Posterior vena cava (tissue), 2 donors: ENCODE measurements at regions not wholly inside any gene's neighbourhood (a gene's known extent, or its start where the extent isn't known, plus 50 kb on each side); places are given as distances from the start of the nearest gene placed in this dataset.
"Not testable (repeated sequence)": the region's sequence is repeated elsewhere in the genome, so short reads cannot be mapped to it uniquely, and the experiment has no call there.

ENCODE experiments used
- DNase-seq: peaks from one replicate; pipeline ENCODE4 v3.0.0-alpha.2; 2020; ENCODE audit warnings: low spot score
- intact Hi-C, 2 donors: fragments of 100-400 bp; cut with DNase I; formaldehyde crosslinking; loops; one replicate each; pipeline versions ENCODE4 v1.14.1 to v1.14.2; 2022 to 2023
- donor health status: DM: yes; HTN: yes; CAD: no.
- donor health status: DM: yes; HTN: yes; CAD: no.

- no peak for DNase-seq
- intact Hi-C loops: no loop called here
Observed at GRCh38 chr10:8352171-8353075, 297.9 kb downstream of the GATA3 start.

DNA sequence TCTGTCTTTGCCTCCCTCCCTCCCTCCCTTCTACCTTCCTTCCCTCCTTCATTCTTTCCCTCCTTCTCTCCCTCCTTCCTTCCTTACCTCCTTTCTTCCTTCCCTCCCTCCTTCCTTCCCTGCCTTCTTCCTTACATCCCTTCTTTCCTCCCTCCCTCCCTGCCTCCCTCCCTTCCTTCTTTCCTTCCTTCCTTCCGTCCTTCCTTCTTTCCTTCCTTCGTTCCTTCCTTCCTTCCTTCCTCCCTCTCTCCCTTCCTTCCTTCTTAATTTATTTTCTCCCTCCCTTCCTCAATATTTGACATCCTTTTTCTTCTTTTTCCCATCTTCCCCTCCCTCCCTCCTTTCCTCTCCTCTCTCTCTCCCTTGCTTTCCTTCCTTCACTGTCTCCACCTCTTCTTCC is 301.8 kb downstream of the GATA3 start:
- DNase-seq: no peak
- intact Hi-C loops: no loop called here

- no peak for DNase-seq
- intact Hi-C loops: no loop called here
Observed at GRCh38 chr10:8359467-8359866, 305.0 kb downstream of the GATA3 start.

GRCh38 chr10:8360365-8360764 is 305.9 kb downstream of the GATA3 start:
- no peak for DNase-seq
- intact Hi-C loops: no loop called here

GRCh38 chr10:8360814-8361509 is 306.5 kb downstream of the GATA3 start:
- intact Hi-C loops: no loop called here
- no peak for DNase-seq

GRCh38 chr10:8361510-8361844 is 307.0 kb downstream of the GATA3 start:
- DNase-seq: no peak
- intact Hi-C loops: no loop called here

- intact Hi-C loops: no loop called here
- no peak for DNase-seq
Observed at GRCh38 chr10:8365935-8366911, 311.7 kb downstream of the GATA3 start.

DNA sequence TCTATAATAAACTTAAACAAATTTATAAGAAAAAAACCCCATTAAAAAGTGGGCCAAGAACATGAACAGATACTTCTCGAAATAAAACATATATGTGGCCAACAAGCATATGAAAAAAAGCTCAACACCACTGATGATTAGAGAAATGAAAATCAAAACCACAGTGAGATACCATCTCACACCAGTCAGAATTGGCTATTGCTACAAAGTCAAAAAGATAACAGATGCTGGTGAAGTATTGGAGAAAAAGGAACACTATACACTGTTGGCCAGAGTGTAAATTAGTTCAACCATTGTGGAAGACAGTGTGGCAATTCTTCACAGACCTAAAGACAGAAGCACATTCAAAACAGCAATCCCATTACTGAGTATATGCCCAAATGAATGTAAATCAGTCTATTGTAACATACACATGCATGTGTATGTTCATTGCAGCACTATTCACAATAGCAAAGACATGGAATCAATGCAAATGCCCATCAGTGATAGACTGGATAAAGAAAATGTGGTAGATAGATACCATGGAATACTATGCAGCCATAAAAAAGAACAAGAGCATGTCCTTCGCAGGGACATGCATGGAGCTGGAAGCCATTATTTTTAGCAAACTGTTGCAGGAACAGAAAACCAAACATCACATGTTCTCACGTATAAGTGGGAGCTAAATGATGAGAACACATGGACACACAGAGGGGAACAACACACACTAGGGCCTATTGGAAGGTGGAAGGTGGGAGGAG is 313.4 kb downstream of the GATA3 start:
- intact Hi-C loops, DNase-seq: not testable (repeated sequence)

- intact Hi-C loops: no loop called here
- DNase-seq: no peak
Observed at GRCh38 chr10:8369666-8370065, 315.2 kb downstream of the GATA3 start.

GRCh38 chr10:8374334-8374733 is 319.8 kb downstream of the GATA3 start:
- no peak for DNase-seq
- intact Hi-C loops: no loop called here

DNA sequence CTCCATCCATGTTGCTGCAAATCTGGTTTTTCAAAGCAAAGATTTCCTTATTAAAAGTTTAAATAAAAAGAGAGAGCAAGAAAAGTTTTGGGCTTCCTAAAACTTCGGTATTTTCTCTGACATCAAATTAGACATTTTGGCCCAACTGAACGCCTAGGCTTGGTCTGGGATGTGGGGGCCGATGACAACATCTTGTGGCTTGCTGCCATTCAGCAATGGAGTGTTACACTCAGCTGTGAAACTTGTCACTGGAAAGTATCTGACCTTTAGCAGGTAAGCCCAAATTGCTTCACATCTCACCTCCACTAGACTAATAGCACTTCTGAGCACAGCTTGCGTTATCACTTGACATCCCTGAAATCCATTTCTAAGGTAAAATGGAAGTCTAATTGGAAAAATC is 320.6 kb downstream of the GATA3 start:
- DNase-seq: no peak
- intact Hi-C loops: no loop called here

GRCh38 chr10:8378198-8378983 is 323.9 kb downstream of the GATA3 start:
- intact Hi-C loops: no loop called here
- no peak for DNase-seq

- intact Hi-C loops: no loop called here
Observed at GRCh38 chr10:8379906-8380832, 325.7 kb downstream of the GATA3 start.

GRCh38 chr10:8380833-8381496 is 326.5 kb downstream of the GATA3 start:
- intact Hi-C loops: no loop called here
- DNase-seq: no peak

More at GRCh38 chr10:8379906-8380832, 325.7 kb downstream of the GATA3 start:
- no peak for DNase-seq

DNA sequence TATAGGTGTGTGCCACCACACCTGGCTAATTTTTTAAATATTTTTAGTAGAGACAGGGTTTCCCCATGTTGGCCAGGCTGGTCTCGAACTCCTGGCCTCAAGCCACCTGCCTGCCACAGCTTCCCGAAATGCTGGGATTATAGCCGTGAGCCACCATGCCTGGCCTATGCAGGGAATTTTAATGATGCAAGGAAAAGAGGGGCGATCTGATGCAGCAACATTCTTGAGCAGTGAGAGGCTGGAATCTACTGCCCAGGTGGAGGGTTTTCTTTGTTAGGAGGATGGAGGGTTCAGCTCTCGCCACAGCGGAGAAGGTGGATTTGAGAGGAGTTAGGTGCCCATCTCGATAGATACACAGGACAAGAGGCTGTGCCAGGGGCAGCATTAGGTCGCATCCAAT is 332.3 kb downstream of the GATA3 start:
- intact Hi-C loops: no loop called here

GRCh38 chr10:8389630-8390029 is 335.1 kb downstream of the GATA3 start:
- intact Hi-C loops: no loop called here

More for the DNA sequence above, 332.3 kb downstream of the GATA3 start:
- no peak for DNase-seq

DNA sequence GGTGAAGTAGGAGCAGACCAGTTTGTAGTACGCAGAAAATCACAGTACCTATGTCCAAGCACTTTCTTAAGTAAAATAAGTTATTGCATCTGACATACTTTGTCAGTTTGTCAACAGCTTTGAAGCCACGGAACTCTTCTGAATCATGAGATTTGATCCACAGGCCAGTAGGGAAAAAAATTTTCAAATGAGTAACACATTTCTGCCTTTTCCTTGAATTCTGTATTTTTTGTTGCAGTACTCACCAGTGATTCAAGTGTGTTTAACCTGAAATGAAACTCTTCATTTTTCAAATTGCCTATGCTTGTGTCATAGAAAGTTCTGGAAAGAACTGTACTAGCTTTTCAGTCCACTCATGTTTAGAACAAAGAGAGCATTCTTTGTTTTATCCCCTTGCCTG is 337.7 kb downstream of the GATA3 start:
- no peak for DNase-seq
- intact Hi-C loops: no loop called here

More at GRCh38 chr10:8389630-8390029, 335.1 kb downstream of the GATA3 start:
- no peak for DNase-seq
